ENCODE measurements at regions not wholly inside any gene's neighbourhood (a gene's known extent, or its start where the extent isn't known, plus 50 kb on each side); places are given as distances from the start of the nearest gene placed in this dataset.

DNA sequence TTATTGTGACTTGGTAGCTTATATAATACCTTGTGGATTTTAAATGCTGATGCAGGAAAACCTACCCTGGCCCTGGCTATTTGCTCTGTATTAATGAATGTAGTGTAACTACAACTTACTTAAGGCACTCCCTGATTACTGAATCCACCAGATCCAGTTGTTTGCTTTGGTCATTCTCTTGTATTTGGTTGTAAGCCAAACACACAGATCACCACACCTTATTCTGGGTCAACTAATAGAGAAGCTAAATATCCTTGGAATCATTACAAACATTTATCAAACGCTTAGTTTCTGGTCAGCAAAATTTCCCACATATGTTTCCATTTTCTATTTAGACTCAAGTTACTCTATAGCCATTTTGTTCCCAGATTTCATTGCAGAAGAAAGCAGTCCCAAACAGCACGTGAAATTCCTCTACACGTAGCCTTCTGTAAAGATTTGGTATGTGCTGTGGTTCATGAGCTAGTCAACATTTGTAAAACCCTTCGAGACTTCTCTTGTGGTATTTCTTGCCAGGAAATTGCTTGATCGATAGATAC is 322.6 kb downstream of the MEX3B start:
- TF ChIP-seq POLR2A (IDR thresholded peaks at IDR 0.05; ENCODE audit: low read depth, low read length) (no peak), POLR2AphosphoS5 (IDR thresholded peaks at IDR 0.05; ENCODE audit: low read depth, low read length) (no peak), TAF1 (IDR thresholded peaks at IDR 0.05; ENCODE audit: low read depth, low read length) (no peak), PAX5 (IDR thresholded peaks at IDR 0.05; ENCODE audit: insufficient read depth, low read length, severe bottlenecking) (no peak), POU2F2 (IDR thresholded peaks at IDR 0.05; ENCODE audit: low read depth, low read length) (no peak), SPI1 (IDR thresholded peaks at IDR 0.05; ENCODE audit: low read depth, low read length) (no peak)

Measured in GM12891 (cell line).